ENCODE measurements at regions not wholly inside any gene's neighbourhood (a gene's known extent, or its start where the extent isn't known, plus 50 kb on each side); places are given as distances from the start of the nearest gene placed in this dataset.

DNA sequence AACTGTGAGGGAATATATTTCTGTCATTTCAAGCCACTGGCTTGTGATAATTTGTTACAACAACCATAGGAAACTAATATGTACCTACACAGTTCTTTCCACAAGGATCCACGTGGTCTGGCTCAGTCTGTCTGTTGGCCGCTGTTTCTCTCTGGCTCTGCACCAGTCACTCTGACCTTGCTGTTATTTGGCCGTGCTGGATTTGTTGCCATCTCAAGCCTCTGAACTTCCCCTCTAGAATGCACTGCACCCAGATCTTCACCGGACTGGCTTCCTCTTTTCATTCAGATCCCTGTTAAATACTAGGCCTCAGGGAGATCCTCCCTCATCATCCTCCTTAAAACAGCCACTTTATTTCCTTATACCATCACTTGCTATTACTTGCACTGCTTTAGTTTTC lies 446.8 kb downstream of the TFAP2B start:
- H3K9ac ChIP-seq (ENCODE audit: low read length), result no peak overlapping the region

GRCh38 chr6:51266604-51267003 lies 447.9 kb downstream of the TFAP2B start:
- Histone ChIP-seq H3K4me1 (ENCODE audit: insufficient read depth, low read length) (no peaks in the 10 kb centered on the region), H3K27ac (ENCODE audit: low read depth, low read length) (no peak overlapping the region), H3K9ac (ENCODE audit: low read length) (no peak overlapping the region), H3K9me3 (ENCODE audit: low read length) (no peaks in the 10 kb centered on the region), H3K36me3 (ENCODE audit: insufficient read depth, low read length) (no peaks in the 10 kb centered on the region), H3K27me3 (ENCODE audit: control insufficient read depth in 1 of 2, insufficient read depth in 2 of 2, low read length in 2 of 2) (no peaks in the 10 kb centered on the region), H3K4me3 (ENCODE audit: low read depth in 1 of 2, low read length in 2 of 2) (no peak overlapping the region)

More for the DNA sequence above, 446.8 kb downstream of the TFAP2B start:
- no peaks in the 10 kb centered on the region for H3K36me3 ChIP-seq (ENCODE audit: insufficient read depth, low read length)
- no peaks in the 10 kb centered on the region for H3K27me3 ChIP-seq (ENCODE audit: control insufficient read depth in 1 of 2, insufficient read depth in 2 of 2, low read length in 2 of 2)
- no peaks in the 10 kb centered on the region for H3K4me1 ChIP-seq (ENCODE audit: insufficient read depth, low read length)
- no peaks in the 10 kb centered on the region for H3K9me3 ChIP-seq (ENCODE audit: low read length)
- H3K27ac ChIP-seq (ENCODE audit: low read depth, low read length), result no peak overlapping the region
- H3K4me3 ChIP-seq (ENCODE audit: low read depth in 1 of 2, low read length in 2 of 2), result no peak overlapping the region

DNA sequence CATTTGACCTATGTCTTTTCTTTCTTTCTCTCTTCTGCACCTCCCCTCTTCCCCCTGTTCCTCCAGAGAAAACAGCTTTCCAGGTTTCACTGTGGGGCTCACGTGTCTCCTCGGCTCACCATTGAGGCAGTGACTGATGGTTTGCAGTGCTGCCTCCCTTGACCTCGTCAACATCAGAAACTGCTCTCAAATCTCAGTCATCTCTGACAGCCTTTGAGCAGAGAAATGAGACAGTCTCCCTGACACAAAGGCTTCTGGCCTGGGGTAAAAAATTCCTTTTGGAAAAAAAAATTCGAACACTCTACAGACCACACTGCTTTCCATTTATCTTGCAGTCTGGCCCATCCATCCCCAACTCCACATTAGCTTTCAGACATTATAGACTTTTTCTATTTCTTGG lies 450.0 kb downstream of the TFAP2B start:
- Histone ChIP-seq H3K4me3 (ENCODE audit: low read depth in 1 of 2, low read length in 2 of 2) (no peak overlapping the region), H3K27ac (ENCODE audit: low read depth, low read length) (no peak overlapping the region), H3K9me3 (ENCODE audit: low read length) (no peaks in the 10 kb centered on the region), H3K36me3 (ENCODE audit: insufficient read depth, low read length) (no peaks in the 10 kb centered on the region), H3K9ac (ENCODE audit: low read length) (no peak overlapping the region), H3K27me3 (ENCODE audit: control insufficient read depth in 1 of 2, insufficient read depth in 2 of 2, low read length in 2 of 2) (no peaks in the 10 kb centered on the region), H3K4me1 (ENCODE audit: insufficient read depth, low read length) (no peaks in the 10 kb centered on the region)

DNA sequence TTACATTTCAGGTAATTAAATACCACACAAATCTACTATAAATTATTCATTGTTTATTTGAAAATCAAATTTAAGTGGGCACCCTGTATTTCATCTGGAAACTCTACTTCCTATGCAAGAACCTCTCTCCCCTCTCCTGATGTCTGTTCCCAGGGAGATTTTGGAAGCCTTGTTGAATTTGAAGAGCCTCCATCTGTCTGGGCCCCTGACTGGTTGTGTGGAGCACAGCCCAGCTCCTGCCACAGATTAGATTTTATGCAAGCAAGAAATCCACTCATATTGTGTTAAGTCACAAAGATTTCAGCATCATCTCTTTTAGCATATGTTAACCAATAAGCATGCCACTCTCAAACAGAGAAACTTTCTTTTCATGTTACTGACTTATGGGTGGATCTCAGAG lies 451.2 kb downstream of the TFAP2B start:
- Histone ChIP-seq H3K36me3 (ENCODE audit: insufficient read depth, low read length) (no peaks in the 10 kb centered on the region), H3K9me3 (ENCODE audit: low read length) (no peaks in the 10 kb centered on the region), H3K27me3 (ENCODE audit: control insufficient read depth in 1 of 2, insufficient read depth in 2 of 2, low read length in 2 of 2) (no peaks in the 10 kb centered on the region), H3K4me1 (ENCODE audit: insufficient read depth, low read length) (no peaks in the 10 kb centered on the region), H3K4me3 (ENCODE audit: low read depth in 1 of 2, low read length in 2 of 2) (no peak overlapping the region), H3K9ac (ENCODE audit: low read length) (no peak overlapping the region), H3K27ac (ENCODE audit: low read depth, low read length) (no peak overlapping the region)

DNA sequence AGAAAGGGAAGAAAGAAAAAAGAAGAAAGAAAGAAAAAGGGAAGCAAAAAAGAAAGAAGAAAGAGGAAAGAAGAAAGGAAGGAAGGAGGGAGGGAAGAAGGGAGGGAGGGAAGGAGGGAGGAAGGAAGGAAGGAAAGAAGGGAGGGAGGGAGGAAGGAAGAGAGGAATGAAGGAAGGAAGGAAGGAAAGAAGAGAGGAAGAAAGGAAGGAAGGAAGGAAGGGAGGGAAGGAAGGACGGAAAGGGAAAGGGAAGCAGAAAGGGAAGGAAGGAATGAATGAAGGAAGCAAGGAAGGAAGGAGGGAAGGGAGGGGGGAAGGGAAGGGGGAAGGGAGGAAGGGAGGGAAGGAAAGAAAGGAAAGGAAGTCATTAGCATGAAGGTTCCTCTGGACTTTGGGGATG lies 452.9 kb downstream of the TFAP2B start:
- no peaks in the 10 kb centered on the region for H3K9me3 ChIP-seq (ENCODE audit: low read length)
- H3K27me3 ChIP-seq (ENCODE audit: control insufficient read depth in 1 of 2, insufficient read depth in 2 of 2, low read length in 2 of 2), result no peaks in the 10 kb centered on the region
- H3K4me1 ChIP-seq (ENCODE audit: insufficient read depth, low read length), result no peaks in the 10 kb centered on the region
- no peak overlapping the region for H3K9ac ChIP-seq (ENCODE audit: low read length)
- H3K4me3 ChIP-seq (ENCODE audit: low read depth in 1 of 2, low read length in 2 of 2), result no peak overlapping the region
- H3K27ac ChIP-seq (ENCODE audit: low read depth, low read length), result no peak overlapping the region
- no peaks in the 10 kb centered on the region for H3K36me3 ChIP-seq (ENCODE audit: insufficient read depth, low read length)

DNA sequence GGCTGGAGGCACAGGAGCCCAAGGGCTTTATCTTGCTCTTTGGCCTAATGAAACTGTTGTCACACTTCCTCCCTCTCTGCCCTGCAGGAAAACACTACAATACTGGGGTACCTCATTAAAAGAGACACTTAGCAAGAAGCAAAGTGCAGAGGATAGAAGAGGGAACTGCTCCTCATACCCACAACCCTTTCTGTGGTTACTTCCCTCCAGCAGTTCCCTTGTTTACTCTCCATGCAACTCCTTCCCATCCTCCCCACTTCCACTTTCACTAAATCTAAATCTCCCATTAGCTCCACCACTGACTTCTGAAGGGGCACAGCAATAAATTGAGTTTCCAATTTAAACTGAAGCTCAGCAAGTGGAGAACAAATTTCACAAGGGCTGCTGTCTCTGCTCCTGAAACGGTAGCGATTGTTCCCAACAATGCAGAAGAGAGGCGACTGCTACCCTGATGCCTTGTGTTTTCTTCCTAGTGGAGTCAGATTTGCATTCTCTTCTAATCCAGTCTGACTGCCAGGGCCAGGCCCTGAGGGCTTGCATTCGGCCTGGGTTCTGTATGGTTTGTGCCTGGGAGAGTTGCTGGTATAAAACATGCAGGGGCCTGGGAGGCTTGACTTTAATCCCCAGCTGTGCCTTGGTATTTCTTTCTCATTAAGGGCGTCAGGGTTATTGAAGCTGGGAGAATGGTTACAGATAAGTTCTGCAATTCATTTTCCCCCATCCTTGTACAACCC lies 454.7 kb downstream of the TFAP2B start:
- H3K4me1 ChIP-seq (ENCODE audit: insufficient read depth, low read length), result no peaks in the 10 kb centered on the region
- no peak overlapping the region for H3K4me3 ChIP-seq (ENCODE audit: low read depth in 1 of 2, low read length in 2 of 2)
- no peaks in the 10 kb centered on the region for H3K9me3 ChIP-seq (ENCODE audit: low read length)
- H3K27me3 ChIP-seq (ENCODE audit: control insufficient read depth in 1 of 2, insufficient read depth in 2 of 2, low read length in 2 of 2), result no peaks in the 10 kb centered on the region
- no peaks in the 10 kb centered on the region for H3K36me3 ChIP-seq (ENCODE audit: insufficient read depth, low read length)
- H3K27ac ChIP-seq (ENCODE audit: low read depth, low read length), result no peak overlapping the region
- no peak overlapping the region for H3K9ac ChIP-seq (ENCODE audit: low read length)

GRCh38 chr6:51277474-51277873 lies 458.8 kb downstream of the TFAP2B start:
- Histone ChIP-seq H3K27me3 (ENCODE audit: control insufficient read depth in 1 of 2, insufficient read depth in 2 of 2, low read length in 2 of 2) (no peaks in the 10 kb centered on the region), H3K36me3 (ENCODE audit: insufficient read depth, low read length) (no peaks in the 10 kb centered on the region), H3K27ac (ENCODE audit: low read depth, low read length) (no peak overlapping the region), H3K9ac (ENCODE audit: low read length) (no peak overlapping the region), H3K4me1 (ENCODE audit: insufficient read depth, low read length) (no peaks in the 10 kb centered on the region), H3K4me3 (ENCODE audit: low read depth in 1 of 2, low read length in 2 of 2) (no peak overlapping the region), H3K9me3 (ENCODE audit: low read length) (no peaks in the 10 kb centered on the region)

DNA sequence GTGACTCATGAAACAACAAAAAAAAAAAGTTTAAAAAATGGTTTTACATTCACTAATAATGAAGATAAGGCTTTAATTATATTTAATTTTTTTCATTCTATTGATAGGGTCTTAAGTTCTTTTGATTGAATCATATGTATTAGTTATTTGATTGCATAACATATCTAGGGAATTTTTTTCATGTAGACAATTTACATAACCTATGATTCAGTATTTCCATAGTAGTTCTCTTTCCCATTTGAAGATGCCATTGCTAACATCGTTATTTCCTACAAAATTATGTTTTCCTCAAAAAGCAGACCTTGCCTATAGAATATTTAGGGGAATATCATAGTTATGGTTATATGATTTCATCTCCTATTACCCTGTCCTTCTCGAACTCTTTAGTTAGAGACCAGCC lies 463.4 kb downstream of the TFAP2B start:
- Histone ChIP-seq H3K4me3 (ENCODE audit: low read depth in 1 of 2, low read length in 2 of 2) (no peak overlapping the region), H3K9ac (ENCODE audit: low read length) (no peak overlapping the region), H3K36me3 (ENCODE audit: insufficient read depth, low read length) (no peaks in the 10 kb centered on the region), H3K27ac (ENCODE audit: low read depth, low read length) (no peak overlapping the region), H3K4me1 (ENCODE audit: insufficient read depth, low read length) (no peaks in the 10 kb centered on the region), H3K27me3 (ENCODE audit: control insufficient read depth in 1 of 2, insufficient read depth in 2 of 2, low read length in 2 of 2) (no peaks in the 10 kb centered on the region), H3K9me3 (ENCODE audit: low read length) (no peaks in the 10 kb centered on the region)

GRCh38 chr6:51283723-51284355 lies 465.2 kb downstream of the TFAP2B start:
- no peak overlapping the region for H3K9ac ChIP-seq (ENCODE audit: low read length)
- H3K4me3 ChIP-seq (ENCODE audit: low read depth in 1 of 2, low read length in 2 of 2), result no peak overlapping the region
- no peak overlapping the region for H3K27ac ChIP-seq (ENCODE audit: low read depth, low read length)
- no peaks in the 10 kb centered on the region for H3K9me3 ChIP-seq (ENCODE audit: low read length)
- H3K36me3 ChIP-seq (ENCODE audit: insufficient read depth, low read length), result no peaks in the 10 kb centered on the region
- H3K27me3 ChIP-seq (ENCODE audit: control insufficient read depth in 1 of 2, insufficient read depth in 2 of 2, low read length in 2 of 2), result no peaks in the 10 kb centered on the region
- H3K4me1 ChIP-seq (ENCODE audit: insufficient read depth, low read length), result no peaks in the 10 kb centered on the region

DNA sequence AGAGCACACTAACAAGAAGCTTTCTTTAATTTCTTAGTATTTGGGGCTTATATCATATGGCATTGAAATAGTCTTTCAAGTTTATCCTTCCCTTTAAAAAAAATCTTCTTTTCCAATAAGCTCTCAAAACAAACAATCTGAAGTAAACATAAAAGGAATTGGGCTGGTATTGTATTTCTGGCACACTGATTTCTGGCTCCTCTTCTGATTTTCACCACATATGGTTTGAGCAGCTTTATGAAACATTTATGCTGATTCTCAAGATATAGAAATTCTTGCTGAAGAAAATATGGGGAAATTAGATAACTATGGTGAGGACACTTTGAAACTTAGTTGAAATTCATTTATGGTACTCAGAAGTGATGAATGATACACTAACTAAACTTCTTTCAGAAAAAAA lies 467.2 kb downstream of the TFAP2B start:
- no peak overlapping the region for H3K27ac ChIP-seq (ENCODE audit: low read depth, low read length)
- H3K4me3 ChIP-seq (ENCODE audit: low read depth in 1 of 2, low read length in 2 of 2), result no peak overlapping the region

DNA sequence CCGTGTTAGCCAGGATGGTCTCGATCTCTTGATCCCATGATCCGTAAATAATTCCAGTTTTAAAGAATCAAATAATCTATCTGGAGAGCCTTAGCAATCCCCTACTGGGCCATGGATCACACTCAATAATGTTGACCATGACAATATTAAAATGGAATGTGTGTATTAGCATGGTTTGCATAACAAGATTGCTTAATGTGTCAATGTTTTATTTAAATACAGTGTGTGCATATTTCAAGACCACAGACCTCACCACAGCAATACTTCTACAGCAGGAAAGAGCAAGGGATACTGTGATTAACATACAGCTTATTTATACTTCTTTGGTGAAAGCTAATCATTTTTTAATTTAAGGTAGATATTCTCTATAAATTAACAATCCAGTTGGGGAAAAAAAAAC lies 470.4 kb downstream of the TFAP2B start:
- H3K4me1 ChIP-seq (ENCODE audit: insufficient read depth, low read length), result no peaks in the 10 kb centered on the region
- no peak overlapping the region for H3K9ac ChIP-seq (ENCODE audit: low read length)
- no peaks in the 10 kb centered on the region for H3K27me3 ChIP-seq (ENCODE audit: control insufficient read depth in 1 of 2, insufficient read depth in 2 of 2, low read length in 2 of 2)
- no peaks in the 10 kb centered on the region for H3K9me3 ChIP-seq (ENCODE audit: low read length)
- H3K36me3 ChIP-seq (ENCODE audit: insufficient read depth, low read length), result no peaks in the 10 kb centered on the region
- no peak overlapping the region for H3K4me3 ChIP-seq (ENCODE audit: low read depth in 1 of 2, low read length in 2 of 2)
- no peak overlapping the region for H3K27ac ChIP-seq (ENCODE audit: low read depth, low read length)

More for the DNA sequence above, 467.2 kb downstream of the TFAP2B start:
- Histone ChIP-seq H3K4me1 (ENCODE audit: insufficient read depth, low read length) (no peaks in the 10 kb centered on the region), H3K36me3 (ENCODE audit: insufficient read depth, low read length) (no peaks in the 10 kb centered on the region), H3K9ac (ENCODE audit: low read length) (no peak overlapping the region), H3K27me3 (ENCODE audit: control insufficient read depth in 1 of 2, insufficient read depth in 2 of 2, low read length in 2 of 2) (no peaks in the 10 kb centered on the region), H3K9me3 (ENCODE audit: low read length) (no peaks in the 10 kb centered on the region)

GRCh38 chr6:51292659-51293058 lies 474.0 kb downstream of the TFAP2B start:
- H3K9ac ChIP-seq (ENCODE audit: low read length), result no peak overlapping the region

More at GRCh38 chr6:51292659-51293058, 474.0 kb downstream of the TFAP2B start:
- Histone ChIP-seq H3K27me3 (ENCODE audit: control insufficient read depth in 1 of 2, insufficient read depth in 2 of 2, low read length in 2 of 2) (no peaks in the 10 kb centered on the region), H3K4me3 (ENCODE audit: low read depth in 1 of 2, low read length in 2 of 2) (no peak overlapping the region), H3K9me3 (ENCODE audit: low read length) (no peaks in the 10 kb centered on the region), H3K27ac (ENCODE audit: low read depth, low read length) (no peak overlapping the region), H3K4me1 (ENCODE audit: insufficient read depth, low read length) (no peaks in the 10 kb centered on the region), H3K36me3 (ENCODE audit: insufficient read depth, low read length) (no peaks in the 10 kb centered on the region)

Data from muscle layer of colon (tissue), 2 donors.